Gastroesophageal sphincter (tissue), 4 donors: ENCODE measurements at regions not wholly inside any gene's neighbourhood (a gene's known extent, or its start where the extent isn't known, plus 50 kb on each side); places are given as distances from the start of the nearest gene placed in this dataset.

Source experiments
- ATAC-seq: fragments of 150-250 bp; one replicate; pipeline ENCODE4 v1.9.1; 2016; ENCODE audit warnings: mild to moderate bottlenecking, moderate library complexity
- H3K27ac ChIP-seq, 4 donors: fragments of 200-600 bp; sonication (generic) in 3 of 4; 1 replicate in 3 of 4; 2 replicates in 1 of 4; pipeline ENCODE4 v1.5.1; 2016 to 2019
- H3K27me3 ChIP-seq: fragments of 200-600 bp; sonication (generic); one replicate; pipeline ENCODE4 v1.5.1; 2019
- H3K36me3 ChIP-seq, 2 donors: fragments of 200-600 bp; sonication (generic); one replicate each; pipeline ENCODE4 v1.5.1; 2019; ENCODE audit warnings: control low read depth in 1 of 2
- H3K4me1 ChIP-seq, 3 donors: fragments of 200-600 bp; sonication (generic); 1 replicate in 2 of 3; 2 replicates in 1 of 3; pipeline ENCODE4 v1.5.1; 2016 to 2019; ENCODE audit warnings: control low read depth in 2 of 3
- H3K4me3 ChIP-seq, 2 donors: fragments of 200-600 bp; sonication (generic); one replicate each; pipeline ENCODE4 v1.5.1; 2019; ENCODE audit warnings: mild to moderate bottlenecking in 1 of 2, moderate library complexity in 1 of 2
- H3K9me3 ChIP-seq, 3 donors: fragments of 200-600 bp; sonication (generic); one replicate each; pipeline ENCODE4 v1.5.1; 2017 to 2019; ENCODE audit warnings: control low read depth in 2 of 3
- CTCF ChIP-seq, 4 experiments: fragments of 200-600 bp in 2 of 4; fragments of 450-650 bp in 2 of 4; sonication (generic) in 1 of 4; IDR thresholded peaks; one replicate each; pipeline ENCODE4 v1.5.1; 2017 to 2019; ENCODE audit warnings: antibody characterized with exemption in 4 of 4, mild to moderate bottlenecking in 2 of 4, moderate library complexity in 2 of 4
- EP300 ChIP-seq: sonication (generic); formaldehyde crosslinking; IDR thresholded peaks from one replicate; pipeline ENCODE4 v1.6.1; 2017; ENCODE audit warnings: antibody characterized with exemption, mild to moderate bottlenecking
- POLR2A ChIP-seq, 2 donors: fragments of 450-650 bp; IDR thresholded peaks; one replicate each; pipeline ENCODE4 v1.6.1; 2017; ENCODE audit warnings: antibody characterized with exemption in 2 of 2, mild to moderate bottlenecking in 2 of 2, moderate library complexity in 1 of 2
- POLR2AphosphoS5 ChIP-seq: sonication (generic); formaldehyde crosslinking; IDR thresholded peaks from one replicate; pipeline ENCODE4 v1.6.1; 2017; ENCODE audit warnings: antibody characterized with exemption
- WGBS, 2 donors: methylation state at CpG; one replicate each; pipeline ENCODE4 v1.1.5; 2018; ENCODE audit warnings: low coverage in 1 of 2; 5-methylcytosine and 5-hydroxymethylcytosine counted together

GRCh38 chr1:195902779-195903178 lies 705.5 kb downstream of the KCNT2 start:
- Histone ChIP-seq H3K4me1 (no peaks in the 10 kb centered on the region), H3K27me3 (no peaks in the 10 kb centered on the region), H3K4me3 (no peak overlapping the region), H3K9me3 (no peaks in the 10 kb centered on the region), H3K36me3 (no peaks in the 10 kb centered on the region), H3K27ac (no peak overlapping the region)
- no peak for ATAC-seq
- TF ChIP-seq POLR2AphosphoS5 (no peak), POLR2A (IDR thresholded peaks at IDR 0.05) (no peak), CTCF (IDR thresholded peaks at IDR 0.05) (no peak), EP300 (no peak)
- 50 to 77% methylated on average over 3 to 4 of the region's 4 CpGs for WGBS, 2 donors

- no peak for TF ChIP-seq POLR2AphosphoS5
- TF ChIP-seq EP300 = no peak
- no peak for TF ChIP-seq POLR2A (IDR thresholded peaks at IDR 0.05)
- H3K27me3 ChIP-seq = no peaks in the 10 kb centered on the region
- H3K36me3 ChIP-seq = no peaks in the 10 kb centered on the region
- ATAC-seq = no peak
- no peaks in the 10 kb centered on the region for H3K4me1 ChIP-seq
- no peak overlapping the region for H3K4me3 ChIP-seq
- no peaks in the 10 kb centered on the region for H3K9me3 ChIP-seq
- WGBS, 2 donors = 29 to 56% methylated on average over 1 of the region's 1 CpG
- H3K27ac ChIP-seq = no peak overlapping the region
Observed at GRCh38 chr1:195899762-195900352, 708.4 kb downstream of the KCNT2 start.

GRCh38 chr1:195898924-195899323 lies 709.3 kb downstream of the KCNT2 start:
- Histone ChIP-seq H3K4me3 (no peak overlapping the region), H3K4me1 (no peaks in the 10 kb centered on the region), H3K9me3 (no peaks in the 10 kb centered on the region), H3K27me3 (no peaks in the 10 kb centered on the region), H3K27ac (no peak overlapping the region), H3K36me3 (no peaks in the 10 kb centered on the region)
- WGBS, 2 donors = 29 to 44% methylated on average over 1 to 2 of the region's 2 CpGs
- no peak for ATAC-seq
- TF ChIP-seq CTCF (IDR thresholded peaks at IDR 0.05) = no peak

- no peak overlapping the region for H3K4me3 ChIP-seq
- H3K9me3 ChIP-seq = no peaks in the 10 kb centered on the region
- no peaks in the 10 kb centered on the region for H3K4me1 ChIP-seq
- TF ChIP-seq CTCF (IDR thresholded peaks at IDR 0.05) (no peak), EP300 (no peak), POLR2AphosphoS5 (no peak), POLR2A (IDR thresholded peaks at IDR 0.05) (no peak)
- H3K27me3 ChIP-seq = no peaks in the 10 kb centered on the region
- no peak for ATAC-seq
- H3K27ac ChIP-seq = no peak overlapping the region
- no peaks in the 10 kb centered on the region for H3K36me3 ChIP-seq
- WGBS, 2 donors = 61 to 71% methylated on average over 3 of the region's 3 CpGs
Observed at GRCh38 chr1:195898373-195898772, 709.9 kb downstream of the KCNT2 start.

GRCh38 chr1:195897076-195897475 lies 711.2 kb downstream of the KCNT2 start:
- Histone ChIP-seq H3K27me3 (no peaks in the 10 kb centered on the region), H3K36me3 (no peaks in the 10 kb centered on the region), H3K4me1 (no peaks in the 10 kb centered on the region), H3K9me3 (no peaks in the 10 kb centered on the region), H3K27ac (no peak overlapping the region), H3K4me3 (no peak overlapping the region)
- TF ChIP-seq CTCF (IDR thresholded peaks at IDR 0.05) (no peak), POLR2AphosphoS5 (no peak), EP300 (no peak), POLR2A (IDR thresholded peaks at IDR 0.05) (no peak)
- WGBS, 2 donors = 94 to 95% methylated on average over 5 to 6 of the region's 6 CpGs
- no peak for ATAC-seq
